ENCODE measurements at regions not wholly inside any gene's neighbourhood (a gene's known extent, or its start where the extent isn't known, plus 50 kb on each side); places are given as distances from the start of the nearest gene placed in this dataset.

- peaks cover 0 to 6% (median 4%) of the 10 kb centered on the region in 3 donors for H3K9me3 ChIP-seq
- DNase-seq, result no peak
- intact Hi-C loops (cut with DNase I; ENCODE audit: low total_unique reads), result no loop called here
- no peak for TF ChIP-seq CTCF (IDR thresholded peaks at IDR 0.05)
- H3K4me3 ChIP-seq, result no peak overlapping the region
- H3K27me3 ChIP-seq, result no peaks in the 10 kb centered on the region
- H3K27ac ChIP-seq, result no peak overlapping the region
- H3K36me3 ChIP-seq, result no peaks in the 10 kb centered on the region
- H3K4me1 ChIP-seq, result no peaks in the 10 kb centered on the region
Observed at GRCh38 chr2:12363569-12363968, 353.2 kb upstream of the TRIB2 start.

DNA sequence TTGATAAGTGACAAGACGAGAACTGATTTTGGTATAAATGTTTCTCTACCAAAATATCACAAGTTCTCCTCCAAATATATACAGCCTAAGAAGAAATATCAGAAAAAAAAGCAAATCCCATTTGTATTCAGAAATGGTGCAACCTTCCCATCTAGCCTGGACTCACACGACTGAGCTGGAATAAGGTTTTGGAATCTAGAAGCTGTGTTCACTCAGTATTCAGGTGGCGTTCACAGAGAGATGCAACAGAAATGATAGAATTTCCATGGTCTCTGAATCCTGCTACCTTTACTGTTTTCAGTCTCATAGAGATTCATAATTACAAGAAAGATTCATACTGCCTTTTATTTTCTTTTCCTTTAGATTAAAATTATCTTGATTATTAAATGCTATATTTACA, 347.2 kb upstream of the TRIB2 start:
- no peaks in the 10 kb centered on the region for H3K27me3 ChIP-seq
- H3K9me3 ChIP-seq, result peaks cover 0 to 6% (median 4%) of the 10 kb centered on the region in 3 donors
- H3K36me3 ChIP-seq, result no peaks in the 10 kb centered on the region
- H3K4me3 ChIP-seq, result no peak overlapping the region
- H3K27ac ChIP-seq, result no peak overlapping the region
- intact Hi-C loops (cut with DNase I; ENCODE audit: low total_unique reads), result no loop called here
- no peak for TF ChIP-seq CTCF (IDR thresholded peaks at IDR 0.05)
- DNase-seq, result no peak
- H3K4me1 ChIP-seq, result peaks cover 0 to 11% (median 0%) of the 10 kb centered on the region in 4 donors

DNA sequence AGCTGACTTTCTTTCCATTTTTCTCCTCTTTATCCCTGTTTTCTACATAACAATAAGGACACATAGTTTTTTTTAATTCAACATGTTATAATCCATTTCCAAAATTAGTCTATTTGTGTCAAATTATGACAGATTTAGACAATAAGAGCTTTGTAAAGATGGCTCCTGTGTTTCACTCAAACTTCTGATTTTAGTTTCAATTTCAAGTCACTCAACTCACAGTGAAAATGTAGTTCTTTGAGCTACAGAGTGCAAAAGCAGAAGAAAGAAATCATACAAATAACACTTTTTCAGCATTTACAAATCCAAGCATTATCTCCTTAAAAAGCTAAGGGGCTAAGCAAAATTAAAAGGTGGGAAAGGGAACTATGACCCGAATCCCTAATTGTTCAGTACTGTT, 340.7 kb upstream of the TRIB2 start:
- H3K27me3 ChIP-seq, result no peaks in the 10 kb centered on the region
- H3K27ac ChIP-seq, result no peak overlapping the region
- H3K4me3 ChIP-seq, result no peak overlapping the region
- no peak for DNase-seq
- intact Hi-C loops (cut with DNase I; ENCODE audit: low total_unique reads), result no loop called here
- no peaks in the 10 kb centered on the region for H3K36me3 ChIP-seq
- H3K9me3 ChIP-seq, result no peaks in the 10 kb centered on the region
- H3K4me1 ChIP-seq, result peaks cover 0 to 11% (median 0%) of the 10 kb centered on the region in 4 donors
- no peak for TF ChIP-seq CTCF (IDR thresholded peaks at IDR 0.05)

DNA sequence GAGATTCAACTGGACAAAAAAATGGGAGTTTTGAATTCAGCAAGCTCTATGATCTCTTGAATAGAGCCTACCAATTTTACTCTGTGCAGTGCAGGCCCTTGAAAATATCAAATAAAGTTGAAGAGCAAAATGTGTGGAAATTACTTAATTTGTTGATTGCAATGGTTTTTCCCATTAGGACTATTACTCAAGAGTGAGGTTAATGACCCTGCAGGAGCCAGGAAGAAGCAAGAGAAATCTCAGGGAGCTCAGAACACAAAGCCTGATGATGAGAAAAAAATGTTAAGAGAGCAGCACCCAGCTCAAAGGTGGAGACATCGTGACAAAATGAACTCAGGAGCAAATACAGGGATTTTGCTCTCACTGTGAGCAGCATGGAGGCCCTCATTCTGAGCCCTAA, 337.6 kb upstream of the TRIB2 start:
- TF ChIP-seq CTCF (IDR thresholded peaks at IDR 0.05), result no peak
- intact Hi-C loops (cut with DNase I; ENCODE audit: low total_unique reads), result no loop called here
- DNase-seq, result no peak

DNA sequence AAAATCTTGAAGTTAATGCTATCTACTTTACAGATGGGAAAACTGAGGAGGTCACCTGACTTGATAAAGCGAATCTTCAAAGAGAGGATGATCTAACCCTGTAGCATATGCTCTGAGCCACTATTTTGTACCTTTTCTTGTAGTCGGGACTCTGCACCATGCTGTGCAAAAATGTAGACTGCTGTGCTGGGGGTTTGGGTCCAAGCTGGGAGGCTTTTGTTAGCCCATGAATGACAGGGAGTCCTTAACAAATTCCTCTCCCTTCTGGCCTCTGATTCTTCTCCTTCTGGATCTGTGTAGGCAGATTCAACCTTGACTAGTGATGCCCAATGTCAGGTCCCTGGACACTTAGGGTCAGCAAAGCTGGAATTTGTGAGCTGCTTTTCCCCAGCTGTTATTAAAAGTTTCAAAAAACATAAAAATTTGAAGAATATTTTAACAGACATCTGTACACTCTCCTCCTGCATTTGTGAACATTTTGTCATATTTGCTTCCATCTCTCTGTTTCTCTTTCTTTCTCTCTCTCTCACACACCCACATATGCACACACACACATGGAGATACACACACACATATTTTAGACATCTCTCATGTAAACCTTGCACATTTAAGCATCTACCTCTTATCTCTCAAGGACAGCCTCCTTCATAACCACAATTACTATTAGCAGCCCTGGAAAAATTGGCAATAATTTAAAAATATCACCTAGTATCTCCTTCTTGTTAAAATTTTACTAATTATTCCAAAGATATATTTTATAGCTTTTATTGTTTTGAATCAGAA, 335.0 kb upstream of the TRIB2 start:
- no peak overlapping the region for H3K27ac ChIP-seq
- intact Hi-C loops (cut with DNase I; ENCODE audit: low total_unique reads), result no loop called here
- no peak overlapping the region for H3K4me3 ChIP-seq
- H3K9me3 ChIP-seq, result no peaks in the 10 kb centered on the region
- DNase-seq, result no peak
- no peaks in the 10 kb centered on the region for H3K27me3 ChIP-seq
- no peaks in the 10 kb centered on the region for H3K4me1 ChIP-seq
- TF ChIP-seq CTCF (IDR thresholded peaks at IDR 0.05), result no peak
- H3K36me3 ChIP-seq, result no peaks in the 10 kb centered on the region

More for the DNA sequence above, 337.6 kb upstream of the TRIB2 start:
- Histone ChIP-seq H3K4me3 (no peak overlapping the region), H3K27ac (no peak overlapping the region), H3K36me3 (no peaks in the 10 kb centered on the region), H3K4me1 (no peaks in the 10 kb centered on the region), H3K27me3 (no peaks in the 10 kb centered on the region), H3K9me3 (no peaks in the 10 kb centered on the region)

All from tibial artery (tissue), 4 donors.